CD14-positive monocyte (primary cell): ENCODE measurements at regions not wholly inside any gene's neighbourhood (a gene's known extent, or its start where the extent isn't known, plus 50 kb on each side); places are given as distances from the start of the nearest gene placed in this dataset.

Source experiments
- DNase-seq, 3 donors: peaks; one replicate each; pipeline ENCODE4 v3.0.0-alpha.2; 2011 to 2022
- H2AFZ ChIP-seq: 2 replicates; pipeline ENCODE4 v1.6.0; 2012; ENCODE audit warnings: mild to moderate bottlenecking, low read depth, low read length, inconsistent platforms; ENCODE audit not compliant: insufficient read depth, poor library complexity, severe bottlenecking
- H3K27ac ChIP-seq, 2 donors: 1 replicate in 1 of 2; 2 replicates in 1 of 2; pipeline ENCODE4 v1.5.1; 2012 to 2013; ENCODE audit warnings: low read length in 2 of 2, control low read depth in 1 of 2, inconsistent platforms in 1 of 2, low read depth in 1 of 2, mild to moderate bottlenecking in 1 of 2
- H3K27me3 ChIP-seq, 2 donors: one replicate each; pipeline versions ENCODE4 v1.6.0 to v1.6.1; 2011 to 2013; ENCODE audit warnings: low read length in 2 of 2; ENCODE audit not compliant: control insufficient read depth in 2 of 2, insufficient read depth in 2 of 2
- H3K36me3 ChIP-seq, 2 donors: replicated peaks in 1 of 2; 1 replicate in 1 of 2; 2 replicates in 1 of 2; pipeline versions ENCODE4 v1.5.1 to v1.6.1; 2012 to 2013; ENCODE audit warnings: low read length in 2 of 2, control low read depth in 1 of 2, inconsistent platforms in 1 of 2, mild to moderate bottlenecking in 1 of 2; ENCODE audit not compliant: insufficient read depth in 2 of 2, control insufficient read depth in 1 of 2
- H3K4me1 ChIP-seq, 2 donors: 1 replicate in 1 of 2; 2 replicates in 1 of 2; pipeline versions ENCODE4 v1.5.1 to v1.6.1; 2012 to 2013; ENCODE audit warnings: low read length in 2 of 2, control low read depth in 1 of 2, inconsistent platforms in 1 of 2, mild to moderate bottlenecking in 1 of 2, moderate library complexity in 1 of 2; ENCODE audit not compliant: insufficient read depth in 2 of 2, control insufficient read depth in 1 of 2
- H3K4me2 ChIP-seq: replicated peaks from 2 replicates; pipeline ENCODE3; 2012; ENCODE audit warnings: low read length, moderate library complexity, mild to moderate bottlenecking; ENCODE audit not compliant: poor library complexity, severe bottlenecking; ENCODE audit errors: extremely low read depth
- H3K4me3 ChIP-seq, 3 experiments: fragments of 200-600 bp in 1 of 3; sonication (generic) in 1 of 3; replicated peaks in 1 of 3; 1 replicate in 2 of 3; 2 replicates in 1 of 3; pipeline ENCODE4 v1.5.1; 2011 to 2013; ENCODE audit warnings: low read length in 3 of 3, mild to moderate bottlenecking in 3 of 3, control low read depth in 2 of 3, low read depth in 2 of 3, inconsistent platforms in 1 of 3, moderate library complexity in 1 of 3
- H3K79me2 ChIP-seq: 2 replicates; pipeline ENCODE4 v1.6.0; 2012; ENCODE audit warnings: mild to moderate bottlenecking, control low read depth, inconsistent platforms, low read length, moderate library complexity; ENCODE audit not compliant: insufficient read depth
- H3K9ac ChIP-seq: 2 replicates; pipeline ENCODE4 v1.6.0; 2017; ENCODE audit warnings: low read length, mild to moderate bottlenecking; ENCODE audit not compliant: insufficient read depth, poor library complexity, severe bottlenecking
- H3K9me3 ChIP-seq, 2 donors: replicated peaks in 1 of 2; 1 replicate in 1 of 2; 2 replicates in 1 of 2; pipeline versions ENCODE4 v1.5.1 to v1.6.1; 2012 to 2013; ENCODE audit warnings: low read length in 2 of 2, control low read depth in 1 of 2; ENCODE audit not compliant: control insufficient read depth in 1 of 2, insufficient read depth in 1 of 2
- H4K20me1 ChIP-seq: 2 replicates; pipeline ENCODE4 v1.6.0; 2012; ENCODE audit warnings: mild to moderate bottlenecking, low read length, control low read depth, moderate library complexity; ENCODE audit not compliant: insufficient read depth
- H3K27ac Mint-ChIP-seq, 7 donors: one replicate each; pipeline ENCODE4 v1.8.0; 2020; ENCODE audit warnings: mild to moderate bottlenecking in 7 of 7, mixed read lengths in 7 of 7, moderate library complexity in 6 of 7, inconsistent platforms in 2 of 7
- H3K27me3 Mint-ChIP-seq, 3 donors: one replicate each; pipeline ENCODE4 v1.8.0; 2021 to 2022; ENCODE audit warnings: low read depth in 3 of 3, mild to moderate bottlenecking in 3 of 3, mixed read lengths in 3 of 3, moderate library complexity in 3 of 3, inconsistent platforms in 1 of 3
- H3K36me3 Mint-ChIP-seq, 2 donors: one replicate each; pipeline ENCODE4 v1.8.0; 2020; ENCODE audit warnings: mixed read lengths in 2 of 2, inconsistent platforms in 1 of 2, mild to moderate bottlenecking in 1 of 2
- H3K4me1 Mint-ChIP-seq: one replicate; pipeline ENCODE4 v1.8.0; 2020; ENCODE audit warnings: mild to moderate bottlenecking, mixed read lengths
- H3K4me3 Mint-ChIP-seq, 2 donors: one replicate each; pipeline ENCODE4 v1.8.0; 2020; ENCODE audit warnings: mild to moderate bottlenecking in 2 of 2, mixed read lengths in 2 of 2, moderate library complexity in 1 of 2
- H3K9me3 Mint-ChIP-seq, 7 donors: one replicate each; pipeline ENCODE4 v1.8.0; 2020 to 2022; ENCODE audit warnings: mixed read lengths in 7 of 7, mild to moderate bottlenecking in 6 of 7, moderate library complexity in 6 of 7, inconsistent platforms in 2 of 7
- CTCF ChIP-seq: fragments of 200-600 bp; IDR thresholded peaks from one replicate; pipeline ENCODE4 v1.8.0; 2022; ENCODE audit warnings: antibody characterized with exemption, mild to moderate bottlenecking
- WGBS: methylation state at CpG from one replicate; pipeline ENCODE4 v1.1.5; 2013; ENCODE audit warnings: missing lambda C conversion rate; ENCODE audit not compliant: insufficient coverage; 5-methylcytosine and 5-hydroxymethylcytosine counted together
- intact Hi-C, 2 donors: fragments of 100-400 bp; cut with micrococcal nuclease; formaldehyde crosslinking; loops; one replicate each; pipeline versions ENCODE4 v1.15.0 to v1.15.1; 2023

DNA sequence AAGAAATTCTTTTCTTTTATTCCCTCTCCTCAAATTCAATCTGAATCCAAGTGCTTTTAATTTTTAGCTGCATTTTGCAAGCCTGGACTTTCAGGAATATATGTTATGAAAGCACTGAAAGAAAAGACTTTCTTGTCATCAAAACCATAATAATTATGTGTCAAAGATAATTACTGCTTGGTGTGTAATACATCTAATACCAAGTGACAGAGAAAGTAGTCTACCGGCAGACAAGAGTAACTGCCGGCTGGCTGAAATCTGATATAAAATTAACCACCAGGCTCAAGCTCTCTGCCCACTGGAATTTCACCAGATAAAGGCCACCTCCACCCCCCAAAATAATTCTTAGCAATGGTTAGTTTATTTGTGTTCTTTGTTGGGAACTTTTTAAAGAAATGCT lies 220.9 kb upstream of the CDIN1 start:
- H3K9me3 Mint-ChIP-seq: peaks cover 0 to 12% (median 3%) of the 10 kb centered on the region in 7 donors
- Histone ChIP-seq H3K4me2 (no peak overlapping the region), H3K79me2 (no peaks in the 10 kb centered on the region), H4K20me1 (no peaks in the 10 kb centered on the region), H3K4me3 (no peak overlapping the region), H3K27ac (no peak overlapping the region), H2AFZ (no peak overlapping the region), H3K27me3 (no peaks in the 10 kb centered on the region), H3K36me3 (no peaks in the 10 kb centered on the region), H3K9ac (no peak overlapping the region), H3K4me1 (no peaks in the 10 kb centered on the region), H3K9me3 (peaks cover 4 to 15% of the 10 kb centered on the region in 2 donors)
- no peak overlapping the region for H3K27ac Mint-ChIP-seq
- intact Hi-C loops: no loop called here
- no peak for DNase-seq
- no peaks in the 10 kb centered on the region for H3K27me3 Mint-ChIP-seq
- no peaks in the 10 kb centered on the region for H3K4me1 Mint-ChIP-seq
- no peaks in the 10 kb centered on the region for H3K36me3 Mint-ChIP-seq
- TF ChIP-seq CTCF: no peak
- no peak overlapping the region for H3K4me3 Mint-ChIP-seq
- WGBS: no CpG with 5 or more reads among the region's 2 CpGs

DNA sequence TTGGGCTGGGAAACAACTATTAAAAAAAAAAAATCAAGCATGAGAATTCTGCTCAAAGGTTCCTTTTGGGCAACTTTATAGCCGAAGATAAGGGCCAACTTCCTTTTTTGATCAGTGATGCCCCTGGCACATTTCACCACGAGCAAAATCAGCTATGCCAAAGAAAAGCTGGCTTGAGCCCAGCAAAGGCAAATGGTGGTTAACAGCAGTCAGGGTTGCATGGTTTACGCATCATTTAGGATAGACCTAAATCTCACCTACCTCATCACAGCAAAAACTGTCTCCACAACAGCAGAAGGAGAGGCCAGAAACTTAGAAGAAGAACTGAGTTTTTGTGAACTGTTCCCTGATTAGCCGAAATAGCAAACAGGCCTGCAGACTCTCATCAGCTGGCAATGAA lies 220.1 kb upstream of the CDIN1 start:
- intact Hi-C loops: no loop called here
- H3K36me3 Mint-ChIP-seq: no peaks in the 10 kb centered on the region
- Histone ChIP-seq H3K4me1 (no peaks in the 10 kb centered on the region), H3K27me3 (no peaks in the 10 kb centered on the region), H3K79me2 (no peaks in the 10 kb centered on the region), H3K9ac (no peak overlapping the region), H2AFZ (no peak overlapping the region), H3K4me3 (no peak overlapping the region), H3K27ac (no peak overlapping the region), H3K9me3 (peaks cover 0 to 12% of the 10 kb centered on the region in 2 donors), H3K4me2 (no peak overlapping the region), H3K36me3 (no peaks in the 10 kb centered on the region), H4K20me1 (no peaks in the 10 kb centered on the region)
- no peaks in the 10 kb centered on the region for H3K4me1 Mint-ChIP-seq
- no peak for TF ChIP-seq CTCF
- H3K4me3 Mint-ChIP-seq: no peak overlapping the region
- H3K9me3 Mint-ChIP-seq: peaks cover 0 to 11% (median 3%) of the 10 kb centered on the region in 7 donors
- H3K27ac Mint-ChIP-seq: no peak overlapping the region
- no peak for DNase-seq
- no peaks in the 10 kb centered on the region for H3K27me3 Mint-ChIP-seq
- 57% methylated on average over 4 of the region's 4 CpGs for WGBS
